CD4-positive, alpha-beta T cell (primary cell): ENCODE measurements at regions not wholly inside any gene's neighbourhood (a gene's known extent, or its start where the extent isn't known, plus 50 kb on each side); places are given as distances from the start of the nearest gene placed in this dataset.

Experiments
- ATAC-seq: fragments of 200-7000 bp; cut with Tn5 transposase; one replicate; pipeline ENCODE4 v1.10.0; 2022; ENCODE audit warnings: mild to moderate bottlenecking; ENCODE audit not compliant: poor library complexity
- CTCF ChIA-PET: fragments of 350-600 bp; sonication (Branson Sonifier 250); formaldehyde crosslinking; loops from one replicate; lab custom pipeline; 2021; ENCODE audit warnings: antibody characterized with exemption, inconsistent platforms; lab: Charles Lee
- POLR2A ChIA-PET: fragments of 350-600 bp; sonication (Branson Sonifier 250); formaldehyde crosslinking; loops from one replicate; lab custom pipeline; 2021; ENCODE audit warnings: antibody characterized with exemption, inconsistent platforms; lab: Charles Lee
- DNase-seq, 14 experiments: peaks; one replicate each; pipeline ENCODE4 v3.0.0-alpha.2; 2013 to 2020; ENCODE audit warnings: mixed read lengths in 2 of 14
- H3K27ac ChIP-seq, 2 donors: one replicate each; pipeline versions ENCODE4 v1.5.1 to v1.7.0; 2013; ENCODE audit warnings: low read length in 2 of 2, low read depth in 1 of 2, mild to moderate bottlenecking in 1 of 2
- H3K27me3 ChIP-seq, 2 experiments: 1 replicate in 1 of 2; 2 replicates in 1 of 2; pipeline versions ENCODE4 v1.6.1 to v1.7.0; 2013; ENCODE audit warnings: low read length in 2 of 2, control low read depth in 1 of 2, mild to moderate bottlenecking in 1 of 2, moderate library complexity in 1 of 2; ENCODE audit not compliant: insufficient read depth in 2 of 2, control insufficient read depth in 1 of 2
- H3K36me3 ChIP-seq: one replicate; pipeline ENCODE4 v1.6.1; 2013; ENCODE audit warnings: low read length, control low read depth; ENCODE audit not compliant: insufficient read depth
- H3K4me1 ChIP-seq: one replicate; pipeline ENCODE4 v1.6.1; 2013; ENCODE audit warnings: low read length, control low read depth; ENCODE audit not compliant: insufficient read depth
- H3K4me3 ChIP-seq: one replicate; pipeline ENCODE4 v1.5.1; 2013; ENCODE audit warnings: mild to moderate bottlenecking, low read length, moderate library complexity
- H3K9me3 ChIP-seq, 2 experiments: 1 replicate in 1 of 2; 2 replicates in 1 of 2; pipeline versions ENCODE4 v1.6.1 to v1.7.0; 2013; ENCODE audit warnings: low read length in 2 of 2, mild to moderate bottlenecking in 2 of 2, control low read depth in 1 of 2, moderate library complexity in 1 of 2; ENCODE audit not compliant: control insufficient read depth in 1 of 2, insufficient read depth in 1 of 2
- H3K27ac Mint-ChIP-seq: one replicate; pipeline ENCODE4 v1.8.0; 2020; ENCODE audit warnings: mixed read lengths
- H3K27me3 Mint-ChIP-seq: one replicate; pipeline ENCODE4 v1.8.0; 2021; ENCODE audit warnings: mixed read lengths
- H3K36me3 Mint-ChIP-seq: one replicate; pipeline ENCODE4 v1.8.0; 2021; ENCODE audit warnings: low read depth, mixed read lengths
- H3K4me1 Mint-ChIP-seq: one replicate; pipeline ENCODE4 v1.8.0; 2021; ENCODE audit warnings: low read depth, mixed read lengths
- H3K4me3 Mint-ChIP-seq: one replicate; pipeline ENCODE4 v1.8.0; 2020; ENCODE audit warnings: mild to moderate bottlenecking, mixed read lengths
- H3K9me3 Mint-ChIP-seq: one replicate; pipeline ENCODE4 v1.8.0; 2020; ENCODE audit warnings: mixed read lengths
- CTCF ChIP-seq: fragments of 200-600 bp; IDR thresholded peaks from one replicate; pipeline ENCODE4 v1.8.0; 2022; ENCODE audit warnings: antibody characterized with exemption, mild to moderate bottlenecking
- intact Hi-C, 2 experiments: fragments of 100-400 bp; cut with DNase I in 1 of 2; cut with micrococcal nuclease in 1 of 2; formaldehyde crosslinking; loops; one replicate each; pipeline versions ENCODE4 v1.15.1 to v1.9.0; 2023 to 2025; cut with DNase I, micrococcal nuclease

- ChIA-PET CTCF (no interaction called here), POLR2A (no interaction called here)
- intact Hi-C loops: no loop called here
- Mint-ChIP-seq H3K27me3 (no peaks in the 10 kb centered on the region), H3K9me3 (peaks cover 2% of the 10 kb centered on the region), H3K36me3 (no peaks in the 10 kb centered on the region), H3K4me3 (no peak overlapping the region), H3K27ac (no peak overlapping the region), H3K4me1 (no peaks in the 10 kb centered on the region)
- no peaks in the 10 kb centered on the region for H3K4me1 ChIP-seq
- H3K36me3 ChIP-seq: no peaks in the 10 kb centered on the region
- no peak overlapping the region for H3K27ac ChIP-seq
- no peak overlapping the region for H3K4me3 ChIP-seq
- no peak for TF ChIP-seq CTCF
- DNase-seq (no peak), ATAC-seq (no peak)
- H3K9me3 ChIP-seq: no peaks in the 10 kb centered on the region
- no peaks in the 10 kb centered on the region for H3K27me3 ChIP-seq
These were observed 156.8 kb upstream of the BDNF start for GRCh38 chr11:27857014-27857413.

GRCh38 chr11:27848423-27848822, 148.2 kb upstream of the BDNF start:
- Histone ChIP-seq H3K4me3 (no peak overlapping the region), H3K4me1 (no peaks in the 10 kb centered on the region), H3K27me3 (no peaks in the 10 kb centered on the region), H3K9me3 (no peaks in the 10 kb centered on the region), H3K36me3 (no peaks in the 10 kb centered on the region), H3K27ac (no peak overlapping the region)
- intact Hi-C loops: no loop called here
- no peaks in the 10 kb centered on the region for H3K36me3 Mint-ChIP-seq
- ATAC-seq (no peak), DNase-seq (no peak)
- no peak overlapping the region for H3K27ac Mint-ChIP-seq
- H3K4me1 Mint-ChIP-seq: no peaks in the 10 kb centered on the region
- no peak for TF ChIP-seq CTCF
- ChIA-PET CTCF (no interaction called here), POLR2A (no interaction called here)
- no peaks in the 10 kb centered on the region for H3K27me3 Mint-ChIP-seq
- peaks cover 5% of the 10 kb centered on the region for H3K9me3 Mint-ChIP-seq
- no peak overlapping the region for H3K4me3 Mint-ChIP-seq

- peaks cover 9% of the 10 kb centered on the region for H3K9me3 Mint-ChIP-seq
- ChIA-PET CTCF (no interaction called here), POLR2A (no interaction called here)
- no peak for TF ChIP-seq CTCF
- no peak overlapping the region for H3K27ac Mint-ChIP-seq
- Histone ChIP-seq H3K27me3 (no peaks in the 10 kb centered on the region), H3K36me3 (no peaks in the 10 kb centered on the region), H3K27ac (no peak overlapping the region), H3K9me3 (no peaks in the 10 kb centered on the region), H3K4me3 (no peak overlapping the region), H3K4me1 (no peaks in the 10 kb centered on the region)
- no peaks in the 10 kb centered on the region for H3K4me1 Mint-ChIP-seq
- DNase-seq: no peak
- H3K27me3 Mint-ChIP-seq: no peaks in the 10 kb centered on the region
- intact Hi-C loops: no loop called here
- no peak overlapping the region for H3K4me3 Mint-ChIP-seq
- ATAC-seq: no peak
- no peaks in the 10 kb centered on the region for H3K36me3 Mint-ChIP-seq
These were observed 147.2 kb upstream of the BDNF start for GRCh38 chr11:27847496-27847895.
